Central memory CD8-positive, alpha-beta T cell (primary cell): ENCODE measurements at regions not wholly inside any gene's neighbourhood (a gene's known extent, or its start where the extent isn't known, plus 50 kb on each side); places are given as distances from the start of the nearest gene placed in this dataset.

Experiments
- ATAC-seq: fragments of 150-1000 bp; cut with Tn5 transposase; replicated peaks from 2 replicates; pipeline ENCODE4 v1.10.0; 2022; ENCODE audit warnings: mild to moderate bottlenecking, moderate FRiP score, moderate number of reproducible peaks; ENCODE audit not compliant: poor library complexity, severe bottlenecking; ENCODE audit errors: extremely low read depth
- DNase-seq, 2 donors: peaks; one replicate each; pipeline ENCODE4 v3.0.0; 2021; ENCODE audit warnings: low spot score in 2 of 2
- H3K27ac Mint-ChIP-seq: one replicate; pipeline ENCODE4 v1.8.0; 2022; ENCODE audit warnings: low read depth, mild to moderate bottlenecking, moderate library complexity, mixed read lengths
- H3K27me3 Mint-ChIP-seq: one replicate; pipeline ENCODE4 v1.8.0; 2022; ENCODE audit warnings: mixed read lengths
- H3K36me3 Mint-ChIP-seq: one replicate; pipeline ENCODE4 v1.8.0; 2022; ENCODE audit warnings: mild to moderate bottlenecking, moderate library complexity, mixed read lengths; ENCODE audit not compliant: insufficient read depth
- H3K4me1 Mint-ChIP-seq: one replicate; pipeline ENCODE4 v1.8.0; 2022; ENCODE audit warnings: mixed read lengths
- H3K4me3 Mint-ChIP-seq: one replicate; pipeline ENCODE4 v1.8.0; 2022; ENCODE audit warnings: mild to moderate bottlenecking, moderate library complexity, mixed read lengths
- H3K9me3 Mint-ChIP-seq: one replicate; pipeline ENCODE4 v1.8.0; 2022; ENCODE audit warnings: mixed read lengths

- no peak overlapping the region for H3K27ac Mint-ChIP-seq
- H3K36me3 Mint-ChIP-seq, result no peaks in the 10 kb centered on the region
- H3K9me3 Mint-ChIP-seq, result no peaks in the 10 kb centered on the region
- H3K4me3 Mint-ChIP-seq, result no peak overlapping the region
- H3K27me3 Mint-ChIP-seq, result peaks cover 33% of the 10 kb centered on the region
- DNase-seq (no peak), ATAC-seq (no peak)
- no peaks in the 10 kb centered on the region for H3K4me1 Mint-ChIP-seq
Observed at GRCh38 chr4:55291227-55291640, 54.8 kb upstream of the SRD5A3 start.

DNA sequence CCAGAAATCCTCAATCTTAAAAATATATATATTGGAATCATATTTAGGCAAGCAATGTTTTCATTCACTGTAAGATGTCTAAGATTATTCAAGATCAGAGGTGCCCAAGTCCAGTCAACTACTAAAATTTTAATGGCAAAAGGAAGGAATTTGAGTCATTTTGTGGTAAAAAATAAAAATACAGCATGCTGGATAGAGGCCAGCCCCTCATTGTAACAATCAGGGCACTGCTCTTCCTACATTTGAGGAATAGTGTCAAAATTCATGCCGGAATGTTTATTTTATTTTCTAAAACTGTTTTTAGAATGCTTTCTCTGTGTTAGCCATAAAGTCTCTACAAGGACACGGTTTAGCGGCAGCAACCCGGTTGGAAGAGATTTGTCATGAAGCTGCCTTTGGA lies 49.9 kb upstream of the SRD5A3 start:
- peaks cover 5% of the 10 kb centered on the region for H3K9me3 Mint-ChIP-seq
- H3K4me3 Mint-ChIP-seq, result no peak overlapping the region
- no peak overlapping the region for H3K27ac Mint-ChIP-seq
- H3K4me1 Mint-ChIP-seq, result no peaks in the 10 kb centered on the region
- no peaks in the 10 kb centered on the region for H3K36me3 Mint-ChIP-seq
- no peak for DNase-seq
- no peak for ATAC-seq
- H3K27me3 Mint-ChIP-seq, result peaks cover 67% of the 10 kb centered on the region
